GM21529 (cell line): ENCODE measurements at regions not wholly inside any gene's neighbourhood (a gene's known extent, or its start where the extent isn't known, plus 50 kb on each side); places are given as distances from the start of the nearest gene placed in this dataset.

Experiments
- ATAC-seq: cut with Tn5 transposase; IDR thresholded peaks from one replicate; pipeline ENCODE4 v1.9.1; 2021; ENCODE audit not compliant: unreplicated experiment

DNA sequence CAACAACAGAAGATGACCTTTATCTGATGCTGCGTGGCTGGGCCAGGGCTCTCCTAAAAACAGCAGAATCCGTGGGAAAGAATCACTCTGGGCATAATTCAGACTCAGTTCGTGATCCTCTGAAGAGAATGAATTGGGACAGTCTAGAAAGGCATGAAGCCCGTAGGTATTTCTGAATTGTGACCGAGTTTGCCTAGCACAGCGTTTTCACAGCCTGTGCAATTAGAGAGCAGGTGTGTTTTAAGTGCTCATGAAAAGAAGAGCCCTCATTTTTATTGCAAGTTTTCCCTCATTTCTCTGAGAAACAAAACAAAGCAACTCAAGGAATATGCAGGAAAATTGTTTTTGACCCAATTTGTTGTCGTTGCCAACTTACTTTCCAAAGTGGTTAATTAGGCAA lies 366.2 kb downstream of the WDR11 start:
- no peak for ATAC-seq

DNA sequence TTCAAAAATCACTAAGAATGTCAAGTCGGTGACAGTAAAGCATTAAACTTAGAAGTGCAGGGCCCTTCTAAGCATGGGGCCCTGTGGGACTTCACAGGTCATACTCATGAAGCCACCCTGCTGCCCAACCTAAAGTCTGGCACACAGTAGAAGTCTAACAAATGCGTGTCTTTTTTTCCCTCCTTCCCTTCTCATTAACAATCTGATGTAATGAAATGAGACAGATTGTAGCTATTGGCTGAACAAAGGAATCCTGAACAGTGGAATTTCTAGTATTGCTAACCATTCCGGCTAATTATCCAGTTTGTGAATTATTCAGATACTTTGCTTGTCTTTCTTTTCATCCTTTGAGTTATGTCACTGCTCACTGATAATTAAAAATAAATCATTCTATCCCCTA lies 369.9 kb downstream of the WDR11 start:
- ATAC-seq = no peak

DNA sequence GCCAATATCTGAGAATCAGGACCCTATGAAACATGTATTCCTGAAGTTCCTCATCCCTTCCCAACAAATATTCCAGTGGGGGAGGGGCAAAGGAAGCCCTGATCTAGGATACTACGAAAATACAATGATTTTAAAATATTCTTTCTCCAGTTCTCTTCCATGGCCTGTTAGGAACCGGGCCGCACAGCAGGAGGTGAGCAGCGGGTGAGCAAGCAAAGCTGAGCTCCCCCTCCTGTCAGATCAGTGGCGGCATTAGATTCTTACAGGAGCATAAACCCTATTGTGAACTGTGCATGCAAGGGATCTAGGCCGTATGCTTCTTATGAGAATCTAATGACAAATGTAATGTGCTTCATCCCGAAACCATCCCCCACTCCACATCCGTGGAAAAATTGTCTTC lies 370.8 kb downstream of the WDR11 start:
- no peak for ATAC-seq

DNA sequence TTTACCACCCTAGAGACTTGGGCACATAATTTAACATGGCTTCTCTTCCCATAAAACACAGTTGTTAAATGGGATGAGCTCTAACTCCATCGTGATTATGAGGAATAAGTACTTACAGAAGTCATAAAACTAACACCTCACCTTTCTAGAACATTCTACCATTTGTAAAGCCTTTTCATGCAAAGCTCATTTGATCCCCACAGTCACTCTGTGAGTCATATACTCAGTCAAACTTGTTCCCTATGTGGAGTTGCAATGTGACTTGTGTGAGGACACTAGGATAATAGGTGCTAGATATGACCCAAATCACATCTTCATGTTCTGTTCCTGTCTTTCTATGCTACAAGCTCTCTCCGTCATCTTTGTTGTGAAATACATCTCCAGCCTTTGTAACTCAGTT lies 371.7 kb downstream of the WDR11 start:
- no peak for ATAC-seq

DNA sequence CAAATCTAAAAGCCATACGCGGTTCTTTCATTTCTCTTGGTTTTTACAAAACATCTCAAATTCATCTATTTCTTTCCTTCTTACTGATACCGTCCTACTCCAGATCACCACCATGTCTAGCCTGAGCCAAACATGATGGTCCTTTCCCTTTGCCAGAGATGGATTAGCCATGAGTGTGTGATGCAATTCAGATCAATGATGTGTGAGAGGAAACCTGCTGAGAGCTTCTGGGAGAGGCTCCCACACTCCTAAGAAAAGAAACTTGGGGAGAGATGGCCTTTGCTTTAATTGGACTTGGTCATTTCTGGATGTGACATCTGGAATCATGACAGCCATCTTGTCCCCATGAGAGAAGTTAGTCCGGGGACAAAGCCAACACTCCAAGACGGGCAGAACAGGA lies 367.2 kb downstream of the FGFR2 start:
- no peak for ATAC-seq

DNA sequence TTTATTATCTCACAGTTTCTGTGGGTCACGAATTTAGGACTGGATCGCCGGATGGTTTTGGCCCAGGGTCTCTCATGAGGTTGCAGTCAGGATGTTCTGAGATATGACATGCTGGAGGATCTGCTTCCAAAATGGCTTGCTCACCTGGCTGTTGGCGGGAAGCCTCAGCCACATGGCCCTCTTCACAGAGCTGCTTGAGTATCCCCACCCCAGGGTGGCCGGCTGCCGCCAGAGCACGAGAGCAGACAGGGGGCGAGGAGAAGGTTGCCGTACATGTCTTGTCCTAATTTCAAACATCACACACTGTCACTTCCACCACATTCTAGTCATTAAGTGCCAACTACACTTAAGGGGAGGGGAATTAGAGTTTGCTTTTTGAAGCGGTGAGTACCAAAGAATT lies 365.8 kb downstream of the FGFR2 start:
- no peak for ATAC-seq

DNA sequence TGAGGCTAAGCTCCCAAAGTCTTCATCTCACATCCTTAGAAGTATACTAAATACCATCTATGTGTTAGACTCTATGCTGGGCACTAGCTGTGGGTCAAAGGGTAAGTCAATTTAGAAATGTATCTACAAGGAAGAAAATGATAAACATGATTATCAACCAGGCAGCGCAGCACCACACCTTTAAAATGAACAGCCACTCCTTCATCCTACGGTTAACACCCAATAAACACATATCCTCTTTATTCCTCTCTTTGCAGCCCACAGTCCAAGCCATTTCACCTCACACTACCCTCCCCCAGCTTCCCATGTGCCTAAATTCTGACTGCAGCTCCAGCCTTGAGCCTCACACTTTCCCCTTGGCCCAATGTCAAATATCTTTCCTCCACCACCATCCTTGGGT lies 362.6 kb downstream of the FGFR2 start:
- no peak for ATAC-seq

DNA sequence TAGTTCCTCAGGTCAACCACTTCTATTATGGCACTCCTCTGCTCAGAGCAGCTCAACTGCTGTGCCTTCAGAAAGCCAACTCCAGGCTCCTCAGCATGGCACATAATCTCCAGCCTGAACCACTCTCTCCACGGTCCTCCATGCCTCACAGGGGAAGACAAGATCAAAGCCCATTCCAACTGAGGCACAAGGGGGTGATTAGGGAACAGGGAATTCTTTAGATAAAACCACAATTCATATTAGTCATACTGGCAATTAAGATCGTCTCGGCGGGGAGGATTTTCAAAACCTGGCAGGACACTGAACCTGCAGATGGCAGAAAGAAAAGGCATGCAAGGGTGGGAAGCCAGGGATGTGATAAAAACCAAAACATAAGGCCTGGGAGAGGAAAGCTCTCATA lies 361.6 kb downstream of the FGFR2 start:
- ATAC-seq = no peak

DNA sequence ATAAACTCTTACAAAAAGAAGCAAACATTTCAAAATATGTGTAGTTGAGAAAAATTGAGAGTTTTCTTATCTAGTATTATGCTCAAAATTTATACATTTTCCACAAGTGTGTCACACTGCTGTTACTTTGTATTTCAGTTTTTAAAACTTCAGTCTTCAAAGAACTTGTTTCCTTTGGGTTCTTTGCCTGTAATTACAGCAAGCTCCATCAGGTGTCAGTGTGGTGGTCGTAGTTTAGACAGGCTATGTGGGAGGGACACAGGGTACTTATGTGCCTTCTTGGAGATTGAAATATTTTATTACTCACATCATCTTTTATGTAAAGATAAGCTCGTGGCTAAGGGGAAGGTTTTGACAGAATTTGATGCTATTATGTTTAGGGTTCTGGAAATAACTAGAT lies 360.5 kb downstream of the FGFR2 start:
- no peak for ATAC-seq

DNA sequence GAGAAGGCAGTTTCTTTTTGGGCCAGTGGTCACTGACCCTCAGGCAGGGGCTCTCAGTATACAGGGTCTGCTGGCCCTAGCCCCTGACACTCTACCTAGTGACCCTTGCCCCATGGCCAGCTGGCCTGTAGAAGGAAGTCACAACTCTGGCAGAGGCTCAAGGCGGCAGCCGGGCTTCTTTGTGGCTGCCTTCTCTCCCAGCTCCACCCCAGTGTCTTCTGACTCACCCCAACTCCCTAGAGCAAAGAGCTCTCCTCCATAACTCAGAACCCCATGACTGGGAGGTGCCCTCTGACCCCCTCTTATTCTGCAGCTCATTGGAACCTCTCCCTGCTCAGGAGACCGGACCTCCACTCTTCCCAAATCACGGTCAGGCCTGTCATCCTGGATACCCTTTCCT lies 358.2 kb downstream of the FGFR2 start:
- no peak for ATAC-seq

DNA sequence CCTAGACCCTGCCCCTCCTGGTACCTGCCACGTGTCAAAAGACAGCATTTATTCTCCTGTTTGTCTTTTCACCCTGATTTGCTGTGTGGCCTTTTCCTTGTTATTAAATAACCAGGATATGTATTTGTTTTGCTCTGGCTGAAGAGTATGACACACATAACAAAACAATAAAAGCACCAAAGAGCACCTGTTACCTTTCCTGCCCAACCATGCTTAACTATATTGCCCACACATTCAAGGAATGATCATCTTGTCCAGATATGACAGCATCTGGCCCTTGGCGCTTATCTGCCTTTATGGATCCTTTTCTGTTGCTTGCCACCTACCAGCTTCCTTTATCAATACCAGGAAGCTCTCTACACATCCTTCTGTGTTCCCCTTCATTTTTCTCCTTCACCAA lies 357.7 kb downstream of the FGFR2 start:
- ATAC-seq = no peak

DNA sequence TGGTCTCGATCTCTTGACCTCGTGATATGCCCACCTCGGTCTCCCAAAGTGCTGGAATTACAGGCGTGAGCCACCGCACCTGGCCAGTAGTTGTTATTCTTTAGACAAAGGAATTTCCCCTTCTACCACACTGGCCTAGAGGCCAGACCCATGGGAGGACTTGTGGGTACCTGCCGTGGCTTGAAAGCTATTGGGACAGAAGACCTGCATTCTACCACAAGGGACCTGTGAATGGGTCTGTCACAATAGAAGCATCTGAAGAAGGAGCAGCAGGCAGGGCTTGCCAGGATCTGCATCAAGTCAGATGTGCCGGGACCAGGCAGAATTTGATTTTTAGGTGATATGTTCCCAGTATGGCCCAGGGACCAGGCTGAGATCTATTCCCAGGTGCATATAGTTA lies 356.9 kb downstream of the FGFR2 start:
- ATAC-seq = no peak

DNA sequence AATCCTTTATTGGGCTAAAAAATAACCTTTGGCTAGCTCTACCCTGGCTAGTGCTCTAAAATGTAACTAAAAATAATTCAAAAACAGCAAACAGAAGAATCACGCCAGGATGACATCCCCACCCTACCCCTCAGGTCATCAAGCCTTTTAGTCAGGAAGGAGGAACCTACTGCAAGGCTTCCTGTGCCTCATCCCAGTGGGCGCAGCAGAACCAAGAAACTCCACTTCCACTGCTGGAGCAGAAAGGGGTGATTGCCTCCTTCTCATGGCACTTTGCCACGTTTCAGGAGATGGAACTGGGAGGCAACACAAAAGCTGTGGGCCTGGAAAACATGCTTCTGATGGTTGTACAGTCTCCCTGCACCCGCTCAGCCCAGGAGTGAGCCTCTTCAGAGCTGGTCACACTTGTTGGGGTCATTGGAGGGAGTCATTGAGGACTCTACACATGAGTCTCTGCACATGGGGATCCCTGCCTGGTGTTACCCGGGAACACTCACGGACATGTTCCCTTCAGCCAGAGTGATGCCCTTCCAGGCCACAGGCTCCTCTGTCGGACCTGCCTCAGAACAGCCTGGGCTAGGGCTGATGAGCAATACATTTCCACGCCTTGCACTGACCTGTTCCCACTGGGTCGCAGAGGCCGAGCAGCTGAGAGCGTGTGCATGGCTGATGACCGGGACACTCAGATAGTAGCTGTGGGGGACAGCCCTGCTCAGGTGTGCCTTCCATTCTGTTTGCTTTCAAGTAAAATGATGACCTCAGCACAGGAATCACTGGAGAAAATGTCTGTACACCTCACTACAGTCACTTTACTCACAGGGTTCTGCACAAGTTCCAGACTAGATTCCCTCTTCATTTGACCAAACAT lies 355.3 kb downstream of the FGFR2 start:
- ATAC-seq = no peak

DNA sequence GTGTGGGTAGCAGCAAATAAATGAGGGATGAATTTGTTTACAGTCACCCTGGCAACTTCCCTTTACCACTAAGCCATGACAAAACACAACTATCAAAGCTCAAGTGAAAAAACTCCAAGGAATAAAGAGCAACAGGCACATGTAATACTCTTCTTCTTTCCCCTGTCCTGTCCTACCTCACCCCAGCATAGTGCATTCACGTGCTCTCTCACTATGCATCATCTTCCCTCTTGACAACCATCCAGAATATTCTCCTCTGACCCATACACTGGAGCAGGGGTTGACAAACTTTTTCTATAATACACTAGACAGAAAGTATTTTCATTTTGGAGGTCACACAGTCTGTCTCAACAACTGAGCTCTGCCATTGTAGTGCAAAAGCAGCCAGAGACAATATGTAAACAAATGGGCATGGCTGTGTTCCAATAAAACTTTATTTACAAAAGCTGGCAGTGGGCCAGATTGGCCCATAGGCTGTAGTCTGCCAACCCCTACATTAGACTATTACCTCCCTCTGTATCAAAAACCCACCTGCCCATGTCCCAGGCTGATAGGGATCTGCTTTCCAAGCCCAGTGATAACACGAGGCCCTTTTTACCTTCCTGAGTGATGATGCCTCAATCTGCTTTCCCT lies 354.5 kb downstream of the FGFR2 start:
- no peak for ATAC-seq

DNA sequence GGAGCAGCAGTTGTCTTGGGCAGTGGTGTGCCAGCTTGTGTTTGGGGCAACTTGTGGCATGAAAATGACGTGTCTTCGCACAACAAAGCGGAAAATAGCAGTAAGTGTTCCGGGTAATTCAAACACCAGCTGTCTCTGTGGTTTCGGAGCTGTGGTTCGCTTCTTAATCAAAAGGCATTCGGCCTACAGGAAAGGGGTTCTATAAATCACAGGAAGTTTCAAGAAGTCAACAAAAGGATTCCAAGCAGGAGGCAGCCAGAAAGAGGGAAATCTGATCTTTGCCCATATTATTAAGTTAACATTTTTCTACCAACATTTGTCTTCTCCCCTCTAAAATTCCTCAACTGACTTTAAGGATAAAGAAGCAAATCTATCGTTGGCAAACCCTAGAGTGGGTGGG lies 353.4 kb downstream of the FGFR2 start:
- no peak for ATAC-seq

DNA sequence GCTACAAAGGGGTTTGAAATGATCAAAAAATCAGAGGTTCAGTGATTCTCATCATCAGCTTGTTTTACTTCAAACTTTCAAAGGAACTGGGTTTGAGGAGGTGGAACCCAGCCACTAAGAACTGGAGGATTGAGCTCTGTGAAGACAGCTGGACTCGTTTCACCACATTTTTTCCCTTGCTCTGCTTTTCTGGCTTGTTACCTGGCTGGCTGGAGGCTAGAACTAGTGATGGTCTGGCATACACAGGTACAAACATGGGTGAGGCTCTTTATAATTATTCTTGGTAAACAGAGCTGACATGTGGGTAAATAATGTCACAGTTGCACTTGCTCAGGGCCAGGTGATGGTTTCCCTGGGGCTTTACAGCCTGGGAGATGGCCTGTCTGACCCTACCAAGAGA lies 352.5 kb downstream of the FGFR2 start:
- no peak for ATAC-seq

DNA sequence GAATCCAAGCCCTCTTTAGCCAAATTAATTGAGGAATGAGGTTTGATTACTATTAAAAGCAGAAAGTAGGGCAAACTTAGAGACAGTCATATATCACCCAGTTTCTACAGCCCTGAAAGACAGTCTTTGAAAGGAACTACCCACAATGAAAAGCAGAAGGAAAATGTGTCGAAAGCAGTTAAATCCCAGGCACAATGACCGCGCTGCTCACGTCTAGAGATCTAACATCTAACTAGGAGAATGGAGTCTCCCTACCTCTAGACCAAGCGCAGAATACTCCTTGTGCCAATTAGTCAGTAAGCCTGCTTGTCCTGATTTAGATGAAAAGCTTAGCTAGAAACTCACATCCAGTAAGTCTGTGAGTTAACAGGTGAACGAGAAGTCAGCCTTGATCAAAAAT lies 350.0 kb downstream of the FGFR2 start:
- ATAC-seq = no peak

DNA sequence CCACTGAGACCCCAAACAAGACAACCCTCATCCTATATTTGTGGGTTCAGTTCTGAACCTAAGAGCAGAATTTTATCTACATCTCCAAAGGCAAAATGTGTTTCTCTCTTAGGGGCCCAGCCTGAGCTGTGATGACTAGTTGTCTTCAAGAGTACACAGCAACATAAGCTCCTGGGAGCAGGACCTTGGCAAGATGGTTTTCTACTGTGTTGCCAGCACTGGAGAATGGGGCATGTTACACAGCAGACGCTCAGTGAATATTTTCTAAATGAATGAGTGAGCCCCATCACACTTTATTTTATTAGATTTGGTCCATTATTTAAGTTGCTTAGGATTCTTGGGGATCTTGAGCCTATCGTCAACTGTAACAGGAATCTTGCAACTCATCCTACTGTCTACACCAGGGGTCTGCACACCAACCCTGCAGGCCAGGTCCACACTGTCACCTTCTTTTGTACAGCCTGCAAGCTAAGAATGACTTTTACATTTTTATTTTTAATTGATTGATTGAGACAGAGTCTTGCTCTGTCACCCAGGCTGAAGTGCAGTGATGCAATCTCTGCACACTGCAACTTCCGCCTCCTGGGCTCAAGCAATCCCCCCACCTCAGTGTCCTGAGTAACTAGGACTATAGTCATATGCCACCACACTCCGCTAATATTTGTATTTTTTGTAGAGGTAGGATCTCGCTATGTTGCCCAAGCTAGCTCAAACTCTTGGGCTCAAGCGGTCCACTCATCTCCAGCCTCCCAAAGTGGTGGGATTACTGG lies 347.1 kb downstream of the FGFR2 start:
- no peak for ATAC-seq

DNA sequence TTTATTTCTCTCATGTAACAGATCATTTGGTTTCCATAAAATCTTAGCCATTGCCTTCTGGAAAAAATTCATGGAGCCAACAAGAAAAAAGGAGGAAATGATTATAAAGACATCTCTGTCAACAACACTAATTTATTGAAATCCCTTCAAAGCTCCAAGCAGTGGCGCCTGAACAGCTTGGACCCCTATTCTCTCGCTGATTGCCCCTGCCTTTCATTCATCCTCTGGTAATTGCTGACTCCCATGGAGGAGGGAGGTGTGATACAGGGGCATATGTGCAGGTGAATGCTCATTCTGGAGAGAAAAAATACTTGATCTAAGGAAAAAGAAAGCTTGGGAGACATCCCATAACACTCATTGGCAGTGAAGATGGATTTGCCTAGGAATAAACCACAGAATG lies 345.5 kb downstream of the FGFR2 start:
- no peak for ATAC-seq

DNA sequence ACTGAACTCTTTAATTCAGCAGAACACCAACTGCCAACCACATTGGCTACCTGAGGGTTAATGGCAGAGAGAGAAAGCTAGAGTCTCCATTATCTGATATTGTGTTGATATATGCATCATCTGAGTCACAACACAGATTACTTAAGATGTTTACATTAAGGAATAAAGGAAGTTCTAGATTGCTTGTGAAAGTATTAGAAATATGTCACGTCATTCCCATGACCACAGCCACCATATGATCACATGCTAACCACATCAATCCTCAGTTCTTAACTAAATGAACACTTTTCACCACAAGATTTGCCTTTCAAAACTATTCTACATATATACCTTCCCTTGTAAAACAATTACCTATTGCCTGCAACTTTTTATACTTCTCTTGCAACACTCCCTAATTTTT lies 337.9 kb downstream of the FGFR2 start:
- ATAC-seq = no peak

DNA sequence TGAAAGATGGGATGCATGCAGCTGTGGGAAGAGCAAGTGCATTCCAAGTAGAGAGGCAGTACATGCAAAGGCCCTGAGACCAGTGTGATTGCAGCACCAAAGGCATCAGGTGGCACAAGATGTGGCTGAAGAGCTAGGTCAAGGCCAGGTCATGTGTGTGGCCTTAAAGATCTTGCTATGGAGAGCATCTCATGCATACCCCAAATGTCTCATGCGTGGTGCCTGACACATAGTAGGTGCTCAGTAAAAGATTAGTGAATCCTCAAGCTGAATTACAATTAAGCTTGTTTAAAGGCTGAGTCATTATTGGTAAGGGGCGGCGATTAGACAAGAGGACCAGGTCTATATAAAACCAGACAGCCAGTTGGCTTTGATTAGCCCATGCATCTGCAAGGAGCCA lies 336.6 kb downstream of the FGFR2 start:
- ATAC-seq = no peak

DNA sequence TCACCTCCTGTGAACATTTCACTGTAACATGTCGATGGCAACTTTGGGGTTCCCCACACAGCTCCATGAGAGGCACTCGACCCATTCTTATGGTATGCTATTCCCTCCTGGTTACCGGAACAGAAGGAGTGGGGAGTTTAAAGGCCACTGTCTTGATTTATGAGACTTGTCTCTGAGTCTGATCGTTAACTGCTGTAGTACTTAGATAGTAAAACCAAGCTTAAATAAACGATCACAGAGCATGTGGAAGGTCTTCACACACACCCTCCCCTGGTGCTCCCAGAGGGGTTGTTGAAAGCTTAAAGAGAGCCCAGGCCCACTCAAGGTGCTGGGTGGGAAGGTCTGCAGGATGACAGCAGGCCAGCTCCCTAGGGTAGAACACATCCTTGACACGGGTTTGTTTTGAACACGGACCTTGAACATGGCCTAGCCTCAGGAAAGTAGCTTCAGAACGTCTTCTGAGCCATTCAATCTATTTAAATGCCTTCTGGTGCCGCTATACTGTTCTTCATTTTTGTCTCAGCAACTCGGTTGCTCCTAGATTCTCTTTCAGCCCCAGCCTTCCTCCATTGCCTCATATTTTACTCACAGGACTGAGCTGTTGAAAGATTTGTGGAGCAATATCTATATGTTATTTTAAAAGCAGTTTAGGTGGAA lies 335.3 kb downstream of the FGFR2 start:
- no peak for ATAC-seq
